ENCODE measurements at regions not wholly inside any gene's neighbourhood (a gene's known extent, or its start where the extent isn't known, plus 50 kb on each side); places are given as distances from the start of the nearest gene placed in this dataset.

GRCh38 chr10:78981257-78981969, 87.4 kb upstream of the ZMIZ1 start:
- Mint-ChIP-seq H3K27ac (ENCODE audit: unreplicated experiment) (peak overlapping the region; percentile 57), H3K27me3 (ENCODE audit: unreplicated experiment) (no peaks in the 10 kb centered on the region), H3K9me3 (ENCODE audit: unreplicated experiment) (no peaks in the 10 kb centered on the region), H3K36me3 (ENCODE audit: unreplicated experiment) (no peaks in the 10 kb centered on the region), H3K4me3 (ENCODE audit: unreplicated experiment) (no peak overlapping the region), H3K4me1 (ENCODE audit: unreplicated experiment) (peaks cover 27% of the 10 kb centered on the region)
- no peak for DNase-seq (ENCODE audit: extremely low spot score, unreplicated experiment)
- TF ChIP-seq, protein P1, sequence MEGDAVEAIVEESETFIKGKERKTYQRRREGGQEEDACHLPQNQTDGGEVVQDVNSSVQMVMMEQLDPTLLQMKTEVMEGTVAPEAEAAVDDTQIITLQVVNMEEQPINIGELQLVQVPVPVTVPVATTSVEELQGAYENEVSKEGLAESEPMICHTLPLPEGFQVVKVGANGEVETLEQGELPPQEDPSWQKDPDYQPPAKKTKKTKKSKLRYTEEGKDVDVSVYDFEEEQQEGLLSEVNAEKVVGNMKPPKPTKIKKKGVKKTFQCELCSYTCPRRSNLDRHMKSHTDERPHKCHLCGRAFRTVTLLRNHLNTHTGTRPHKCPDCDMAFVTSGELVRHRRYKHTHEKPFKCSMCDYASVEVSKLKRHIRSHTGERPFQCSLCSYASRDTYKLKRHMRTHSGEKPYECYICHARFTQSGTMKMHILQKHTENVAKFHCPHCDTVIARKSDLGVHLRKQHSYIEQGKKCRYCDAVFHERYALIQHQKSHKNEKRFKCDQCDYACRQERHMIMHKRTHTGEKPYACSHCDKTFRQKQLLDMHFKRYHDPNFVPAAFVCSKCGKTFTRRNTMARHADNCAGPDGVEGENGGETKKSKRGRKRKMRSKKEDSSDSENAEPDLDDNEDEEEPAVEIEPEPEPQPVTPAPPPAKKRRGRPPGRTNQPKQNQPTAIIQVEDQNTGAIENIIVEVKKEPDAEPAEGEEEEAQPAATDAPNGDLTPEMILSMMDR (IDR thresholded peaks at IDR 0.05), result no peak

GRCh38 chr10:78981970-78982281, 86.8 kb upstream of the ZMIZ1 start:
- TF ChIP-seq, protein P1 (IDR thresholded peaks at IDR 0.05), result no peak
- no peaks in the 10 kb centered on the region for H3K36me3 Mint-ChIP-seq (ENCODE audit: unreplicated experiment)
- H3K27ac Mint-ChIP-seq (ENCODE audit: unreplicated experiment), result peak overlapping the region; percentile 57
- peak; percentile 88 for DNase-seq (ENCODE audit: extremely low spot score, unreplicated experiment)
- H3K9me3 Mint-ChIP-seq (ENCODE audit: unreplicated experiment), result no peaks in the 10 kb centered on the region
- no peaks in the 10 kb centered on the region for H3K27me3 Mint-ChIP-seq (ENCODE audit: unreplicated experiment)
- peaks cover 25% of the 10 kb centered on the region for H3K4me1 Mint-ChIP-seq (ENCODE audit: unreplicated experiment)
- H3K4me3 Mint-ChIP-seq (ENCODE audit: unreplicated experiment), result no peak overlapping the region

GRCh38 chr10:78982726-78983125, 86.0 kb upstream of the ZMIZ1 start:
- H3K27ac Mint-ChIP-seq (ENCODE audit: unreplicated experiment), result no peak overlapping the region
- DNase-seq (ENCODE audit: extremely low spot score, unreplicated experiment), result no peak
- H3K4me1 Mint-ChIP-seq (ENCODE audit: unreplicated experiment), result peaks cover 17% of the 10 kb centered on the region
- TF ChIP-seq, protein P1 (IDR thresholded peaks at IDR 0.05), result no peak
- no peaks in the 10 kb centered on the region for H3K36me3 Mint-ChIP-seq (ENCODE audit: unreplicated experiment)
- no peak overlapping the region for H3K4me3 Mint-ChIP-seq (ENCODE audit: unreplicated experiment)
- no peaks in the 10 kb centered on the region for H3K9me3 Mint-ChIP-seq (ENCODE audit: unreplicated experiment)
- no peaks in the 10 kb centered on the region for H3K27me3 Mint-ChIP-seq (ENCODE audit: unreplicated experiment)

DNA sequence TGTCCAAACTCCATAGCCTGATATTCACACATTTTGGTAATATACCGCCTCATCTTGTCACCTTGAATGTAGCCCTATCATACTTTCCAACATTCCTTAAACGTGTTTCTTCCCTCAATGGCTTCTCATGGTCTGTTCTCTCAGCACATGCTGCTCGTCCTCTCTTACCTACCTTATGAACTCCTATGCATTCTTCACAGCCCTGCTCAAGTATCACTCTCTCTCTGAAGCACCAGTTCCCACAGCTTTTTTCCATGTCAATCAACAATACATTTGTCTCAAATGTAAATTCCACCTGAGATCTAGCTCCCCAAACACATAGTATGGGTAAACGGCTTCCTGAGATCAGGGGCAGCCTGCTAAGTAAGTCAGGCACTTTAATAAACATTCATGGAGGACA, 85.2 kb upstream of the ZMIZ1 start:
- H3K27me3 Mint-ChIP-seq (ENCODE audit: unreplicated experiment), result no peaks in the 10 kb centered on the region
- TF ChIP-seq, protein P1 (IDR thresholded peaks at IDR 0.05), result no peak
- no peak for DNase-seq (ENCODE audit: extremely low spot score, unreplicated experiment)
- no peak overlapping the region for H3K4me3 Mint-ChIP-seq (ENCODE audit: unreplicated experiment)
- no peaks in the 10 kb centered on the region for H3K9me3 Mint-ChIP-seq (ENCODE audit: unreplicated experiment)
- peaks cover 9% of the 10 kb centered on the region for H3K4me1 Mint-ChIP-seq (ENCODE audit: unreplicated experiment)
- H3K27ac Mint-ChIP-seq (ENCODE audit: unreplicated experiment), result no peak overlapping the region
- no peaks in the 10 kb centered on the region for H3K36me3 Mint-ChIP-seq (ENCODE audit: unreplicated experiment)

GRCh38 chr10:78985973-78986818, 82.6 kb upstream of the ZMIZ1 start:
- H3K27ac Mint-ChIP-seq (ENCODE audit: unreplicated experiment), result no peak overlapping the region
- DNase-seq (ENCODE audit: extremely low spot score, unreplicated experiment), result no peak
- TF ChIP-seq, protein P1 (IDR thresholded peaks at IDR 0.05), result no peak
- peaks cover 9% of the 10 kb centered on the region for H3K4me1 Mint-ChIP-seq (ENCODE audit: unreplicated experiment)
- peaks cover 6% of the 10 kb centered on the region for H3K9me3 Mint-ChIP-seq (ENCODE audit: unreplicated experiment)
- H3K4me3 Mint-ChIP-seq (ENCODE audit: unreplicated experiment), result no peak overlapping the region
- no peaks in the 10 kb centered on the region for H3K27me3 Mint-ChIP-seq (ENCODE audit: unreplicated experiment)
- no peaks in the 10 kb centered on the region for H3K36me3 Mint-ChIP-seq (ENCODE audit: unreplicated experiment)
